B cell (primary cell): ENCODE measurements at regions not wholly inside any gene's neighbourhood (a gene's known extent, or its start where the extent isn't known, plus 50 kb on each side); places are given as distances from the start of the nearest gene placed in this dataset.

Experiments
- CTCF ChIP-seq: fragments of 200-600 bp; IDR thresholded peaks from one replicate; pipeline ENCODE4 v1.8.0; 2022; ENCODE audit warnings: antibody characterized with exemption, mild to moderate bottlenecking
- EZH2 ChIP-seq: IDR thresholded peaks from 2 replicates; pipeline ENCODE4 v1.6.1; 2012; ENCODE audit warnings: borderline replicate concordance, low read depth, mild to moderate bottlenecking, moderate library complexity, low read length; ENCODE audit not compliant: insufficient read depth, poor library complexity, severe bottlenecking

GRCh38 chr12:92571169-92571568, 131.6 kb upstream of the PLEKHG7 start:
- TF ChIP-seq CTCF (no peak), EZH2 (no peak)
